ENCODE measurements at regions not wholly inside any gene's neighbourhood (a gene's known extent, or its start where the extent isn't known, plus 50 kb on each side); places are given as distances from the start of the nearest gene placed in this dataset.

- TF ChIP-seq CTCF (IDR thresholded peaks at IDR 0.05; ENCODE audit: low read depth, low read length) (no peak), EZH2phosphoT487 (IDR thresholded peaks at IDR 0.05; ENCODE audit: low read depth) (no peak)
These were observed 142.0 kb upstream of the ATP2B2 start for GRCh38 chr3:10647376-10647775.

Measured in OCI-LY3 (cell line).